T47D (cell line): ENCODE measurements at regions not wholly inside any gene's neighbourhood (a gene's known extent, or its start where the extent isn't known, plus 50 kb on each side); places are given as distances from the start of the nearest gene placed in this dataset.

ENCODE experiments used
- DNase-seq, 2 experiments: peaks; one replicate each; pipeline versions ENCODE4 v3.0.0 to v3.0.0-alpha.2; 2011 to 2012; ENCODE audit warnings: low read depth in 1 of 2, low spot score in 1 of 2
- JUND ChIP-seq: IDR thresholded peaks from 2 replicates; pipeline ENCODE4 v1.6.1; 2012; ENCODE audit warnings: low read depth
- in situ Hi-C: cut with HindIII; loops from 2 replicates; pipeline ENCODE4 v1.10.0; 2016; ENCODE audit warnings: low sequenced_read_pairs, low pct_unique_long_range_greater_than_20kb

DNA sequence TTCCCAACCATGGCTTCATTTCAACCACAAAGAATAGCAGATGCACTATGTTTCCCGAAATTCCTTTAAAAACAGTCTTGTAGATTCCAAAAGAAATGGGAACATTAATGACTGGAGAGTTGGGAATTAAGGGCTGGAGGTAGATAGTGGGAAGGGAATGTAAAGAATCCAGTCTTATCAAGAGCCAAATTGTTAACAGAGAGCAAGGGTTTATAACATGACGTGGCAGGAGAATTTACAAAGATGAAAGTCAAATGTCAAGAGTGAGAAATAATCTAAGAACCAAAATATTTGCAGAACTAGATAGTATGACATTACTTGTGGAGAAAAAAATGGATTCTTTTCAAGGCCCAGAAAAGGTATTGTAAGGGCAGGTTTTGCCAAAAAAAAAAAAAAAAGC, 200.9 kb downstream of the GRIN2B start:
- in situ Hi-C loops: no loop called here
- no peak for DNase-seq
- TF ChIP-seq JUND: no peak

DNA sequence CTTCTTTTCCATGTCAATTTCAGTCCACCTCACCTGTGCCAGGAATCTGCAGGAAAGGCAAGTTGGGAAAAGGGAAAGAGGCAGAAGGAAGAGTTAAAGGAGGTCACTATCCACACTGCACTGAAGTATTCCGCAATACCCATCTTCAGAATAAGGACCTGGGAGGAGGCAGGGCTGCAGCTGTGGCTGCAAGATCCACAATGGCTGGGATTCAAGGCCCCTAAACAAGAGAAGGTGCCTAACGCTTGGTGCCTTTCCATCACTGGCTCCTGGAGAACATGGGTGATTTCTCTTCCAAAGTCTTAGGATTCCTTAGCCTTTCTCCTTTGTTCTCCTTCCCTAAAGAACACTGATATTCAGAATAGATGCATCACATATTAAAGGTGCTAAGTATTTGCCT, 204.0 kb downstream of the GRIN2B start:
- in situ Hi-C loops: no loop called here
- DNase-seq: no peak
- no peak for TF ChIP-seq JUND

DNA sequence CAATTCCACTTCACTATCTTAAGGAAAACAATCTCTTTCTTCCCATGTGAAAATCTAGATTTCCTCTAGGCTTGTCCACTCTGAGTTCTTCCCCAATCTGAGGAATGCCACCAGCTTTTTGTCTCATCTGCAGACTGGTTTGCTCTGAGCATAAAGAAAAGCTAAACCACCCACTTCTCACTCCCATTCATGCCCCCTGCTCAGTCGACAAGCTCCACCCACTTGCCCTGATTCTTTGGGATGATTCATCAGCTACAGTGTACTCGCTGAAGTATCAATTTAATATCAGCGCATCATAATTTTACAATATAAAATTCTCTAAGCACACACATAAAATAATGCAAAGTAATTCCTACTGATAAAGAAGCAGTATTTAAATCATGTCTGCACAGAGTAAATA, 209.1 kb downstream of the GRIN2B start:
- no peak for TF ChIP-seq JUND
- in situ Hi-C loops: no loop called here
- DNase-seq: no peak

DNA sequence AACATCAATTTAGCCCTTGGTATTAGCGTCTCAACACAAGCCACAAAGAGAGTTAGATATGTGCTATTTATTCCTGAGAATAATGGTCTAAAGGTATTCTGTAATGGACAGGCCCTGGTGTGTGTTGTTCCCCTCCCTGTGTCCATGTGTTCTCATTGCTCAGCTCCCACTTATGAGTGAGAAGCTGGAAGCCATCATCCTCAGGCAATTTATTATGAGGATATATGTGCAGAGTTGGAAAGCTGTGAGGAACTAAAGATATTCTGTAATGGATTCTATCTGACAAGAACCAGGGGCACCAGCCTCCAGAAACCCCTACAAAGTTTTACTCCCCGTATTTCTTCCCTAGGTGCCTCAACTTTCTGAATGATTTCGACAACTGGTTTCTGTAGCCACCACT, 210.8 kb downstream of the GRIN2B start:
- DNase-seq: no peak
- TF ChIP-seq JUND: no peak
- in situ Hi-C loops: no loop called here

DNA sequence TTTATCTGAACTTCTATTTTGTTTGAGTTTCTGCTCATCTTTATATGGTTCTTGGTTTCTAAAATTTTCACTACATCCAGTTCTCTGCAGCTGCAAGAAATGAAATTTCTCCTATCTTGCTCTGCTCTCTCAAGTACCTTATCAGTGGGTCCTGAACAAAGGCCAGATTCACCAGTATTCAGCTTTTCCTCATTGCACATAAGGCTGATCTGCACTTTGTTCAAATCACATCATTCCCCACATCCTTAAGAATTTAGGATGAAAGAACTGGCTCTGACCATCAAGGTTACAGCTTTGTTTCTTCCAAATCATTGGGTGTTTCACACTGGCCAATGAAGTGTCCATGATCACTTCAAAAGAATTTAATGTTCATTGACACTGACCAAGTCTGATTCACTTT, 211.4 kb downstream of the GRIN2B start:
- DNase-seq: no peak
- in situ Hi-C loops: no loop called here
- TF ChIP-seq JUND: no peak

DNA sequence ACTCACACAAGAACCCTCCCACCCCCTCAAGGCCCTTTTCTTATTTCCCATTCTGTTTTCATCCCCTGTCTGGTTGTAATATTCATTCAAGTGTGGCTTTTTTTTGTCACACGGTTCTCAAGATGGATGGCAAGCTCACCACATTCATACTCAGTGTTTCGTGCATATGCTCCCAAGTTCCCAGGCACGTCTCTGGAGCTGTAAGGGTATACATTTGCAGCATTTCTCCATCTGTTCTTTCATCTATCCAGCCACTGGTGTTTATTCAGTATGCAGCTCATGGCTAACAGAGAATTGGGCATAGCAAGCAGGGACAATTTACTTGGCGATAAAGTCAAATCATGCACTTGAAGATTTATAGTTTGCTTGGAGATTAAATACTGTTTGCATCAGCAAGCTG, 212.1 kb downstream of the GRIN2B start:
- in situ Hi-C loops: no loop called here

DNA sequence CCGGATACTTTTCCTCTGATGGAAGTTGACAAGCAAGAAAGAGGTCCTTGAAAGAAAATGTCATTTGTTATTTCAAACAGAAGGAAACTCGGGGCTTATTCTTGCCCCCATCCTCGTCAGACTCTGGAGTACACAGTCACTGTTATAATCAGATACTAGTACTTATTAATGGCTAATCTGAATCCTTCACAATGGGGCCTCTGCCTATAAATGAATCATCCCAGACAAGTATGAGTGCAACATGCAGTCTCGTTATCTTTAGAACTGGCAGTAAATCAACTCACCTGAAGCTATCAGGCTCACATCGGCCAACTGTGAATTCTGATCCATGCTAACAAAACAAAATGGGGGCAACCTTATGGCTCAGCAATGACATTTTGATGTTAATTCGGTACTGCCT, 216.7 kb downstream of the GRIN2B start:
- in situ Hi-C loops: no loop called here
- TF ChIP-seq JUND: no peak
- no peak for DNase-seq

More for the DNA sequence above, 212.1 kb downstream of the GRIN2B start:
- DNase-seq: no peak
- TF ChIP-seq JUND: no peak

DNA sequence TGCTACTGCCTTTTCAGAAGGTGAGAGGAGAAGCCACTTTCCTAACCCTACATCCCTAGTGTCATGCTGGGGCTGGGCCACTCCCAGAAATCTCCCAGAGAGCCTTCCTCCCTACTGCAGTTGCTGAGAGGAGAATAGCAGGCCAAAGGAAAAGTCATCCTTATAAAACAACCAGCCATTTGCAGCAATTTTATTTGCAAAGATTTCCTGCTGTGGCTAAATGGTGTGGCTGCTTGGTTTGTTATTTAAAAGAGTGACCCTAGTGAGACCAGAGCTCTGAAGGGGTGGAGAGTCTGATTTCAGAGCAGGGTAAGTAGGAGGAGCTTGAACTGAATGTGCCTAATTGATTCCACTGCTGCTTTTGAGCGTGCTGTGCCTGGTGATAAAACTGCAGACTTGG, 232.0 kb downstream of the GRIN2B start:
- no peak for DNase-seq
- TF ChIP-seq JUND: no peak
- in situ Hi-C loops: no loop called here

DNA sequence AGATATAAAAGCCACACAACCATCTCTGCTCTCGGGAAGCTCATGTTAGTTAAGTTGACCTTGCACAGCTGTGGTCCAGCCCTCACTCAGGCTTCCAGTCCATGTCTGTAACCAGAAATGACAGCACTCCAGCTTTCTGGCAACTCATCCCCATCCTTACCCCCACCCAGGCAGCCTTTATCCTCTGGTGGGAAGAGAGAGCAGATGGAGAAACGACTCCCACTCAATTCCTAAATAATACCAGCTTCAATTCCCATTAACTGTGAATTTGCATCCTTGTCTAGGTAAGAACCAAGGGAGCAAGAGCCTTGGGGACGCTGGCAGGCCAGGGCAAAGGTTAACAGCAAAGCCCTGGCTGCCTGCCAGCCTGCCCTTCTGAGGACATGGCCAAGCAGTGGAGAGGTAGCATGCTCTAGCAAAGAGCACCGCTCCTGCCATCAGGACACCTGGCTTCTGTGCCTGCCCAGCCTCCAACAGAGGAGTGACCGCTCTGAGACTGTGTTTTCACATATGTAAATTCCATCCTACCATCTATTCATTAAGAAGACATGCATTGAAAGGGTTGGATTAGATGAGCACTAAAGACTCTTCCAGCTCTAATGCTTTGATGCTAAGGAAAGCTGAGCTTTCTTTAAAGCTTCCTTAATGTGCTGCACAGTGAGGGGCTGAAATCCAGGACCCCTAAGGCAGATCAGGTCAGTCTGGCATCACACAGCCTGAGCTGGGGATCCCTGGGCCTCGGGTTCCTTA, 236.1 kb downstream of the GRIN2B start:
- no peak for TF ChIP-seq JUND
- in situ Hi-C loops: no loop called here
- DNase-seq: no peak

DNA sequence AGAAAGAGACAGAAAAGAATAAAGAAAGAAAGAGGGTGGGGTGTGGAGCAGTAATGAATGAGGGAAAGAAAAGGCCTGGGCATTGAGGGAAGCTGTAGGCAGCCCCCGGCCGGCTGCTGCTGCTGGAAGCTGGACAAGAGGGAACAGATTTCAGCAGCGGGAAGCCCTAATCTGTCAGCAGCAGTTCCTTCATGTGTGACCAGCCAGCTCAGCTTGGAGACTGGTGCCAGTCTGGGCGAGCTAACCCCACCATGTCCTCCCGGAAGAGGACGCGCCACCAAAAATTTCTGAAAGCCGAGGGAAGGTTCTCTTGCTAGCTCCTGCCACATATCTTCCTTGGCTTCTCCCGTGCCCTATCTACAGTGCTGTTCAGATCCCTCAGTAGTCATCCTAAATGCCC, 236.8 kb downstream of the GRIN2B start:
- in situ Hi-C loops: no loop called here
- TF ChIP-seq JUND: no peak
- DNase-seq: no peak

DNA sequence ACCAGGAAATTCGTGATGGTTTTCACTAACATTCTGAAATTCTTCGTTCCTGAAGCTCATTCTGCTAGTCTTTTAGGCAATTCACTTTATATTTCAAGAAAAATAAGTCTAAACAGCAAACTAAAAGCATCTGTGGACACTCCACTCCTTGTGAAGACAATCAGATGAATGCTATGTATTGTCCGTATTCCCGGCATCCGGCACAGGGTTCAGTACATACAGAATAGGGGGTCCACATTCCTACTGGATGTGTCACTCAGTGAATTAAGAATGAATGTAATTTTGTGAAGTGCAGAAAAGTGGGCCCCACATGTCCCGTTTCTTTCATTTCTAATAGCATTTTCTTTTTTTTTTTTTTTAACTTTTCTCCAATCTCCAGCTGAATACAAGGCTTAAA, 241.3 kb downstream of the GRIN2B start:
- DNase-seq: no peak
- TF ChIP-seq JUND: no peak
- in situ Hi-C loops: no loop called here

DNA sequence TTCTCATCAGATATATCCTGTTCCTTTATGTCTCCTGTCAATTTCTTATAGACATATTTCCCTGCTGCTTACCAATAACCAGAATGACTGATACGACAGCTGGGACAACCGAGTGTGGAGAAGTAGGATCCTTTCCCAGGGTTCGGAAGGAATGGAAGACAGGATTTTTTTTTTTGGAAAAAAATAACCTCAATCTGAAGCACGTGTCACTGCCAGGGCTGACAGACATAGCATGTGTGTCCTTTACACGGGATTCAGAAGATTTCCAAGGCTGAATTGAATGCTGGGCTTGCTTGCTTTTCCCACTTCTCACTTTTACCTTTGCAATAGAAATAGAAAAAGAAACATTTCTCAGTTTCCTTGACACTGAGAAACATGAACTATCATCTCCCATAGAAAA, 245.7 kb downstream of the GRIN2B start:
- no peak for TF ChIP-seq JUND

DNA sequence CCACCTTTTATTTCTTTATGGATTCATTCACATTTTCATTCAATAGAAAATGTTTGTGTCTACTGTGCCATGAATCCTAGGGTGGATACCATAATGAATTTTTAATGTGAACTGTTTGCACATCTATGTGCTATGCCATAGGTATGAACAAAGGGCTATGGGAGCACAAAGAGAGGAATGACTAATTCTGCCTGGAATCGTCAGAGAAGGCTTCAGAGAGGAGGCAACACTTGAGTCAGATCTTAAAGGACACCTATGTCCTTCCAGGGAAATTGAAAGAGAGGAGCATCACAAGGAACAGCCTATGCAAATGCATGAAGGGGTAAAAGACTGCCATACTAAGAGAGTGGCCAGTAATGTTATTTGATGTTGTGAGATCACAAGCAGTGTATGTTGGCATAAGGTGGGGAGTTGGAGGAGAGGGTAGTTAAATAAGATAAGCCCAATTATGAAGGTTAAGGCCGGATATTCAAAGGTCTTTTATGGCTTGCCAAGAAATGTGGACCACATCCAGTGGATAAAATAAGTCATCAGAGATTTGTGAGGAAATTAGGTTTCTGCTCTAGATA, 246.7 kb downstream of the GRIN2B start:
- in situ Hi-C loops: no loop called here
- no peak for TF ChIP-seq JUND
- DNase-seq: no peak

More for the DNA sequence above, 245.7 kb downstream of the GRIN2B start:
- in situ Hi-C loops: no loop called here
- DNase-seq: no peak
